ENCODE measurements at regions not wholly inside any gene's neighbourhood (a gene's known extent, or its start where the extent isn't known, plus 50 kb on each side); places are given as distances from the start of the nearest gene placed in this dataset.

DNA sequence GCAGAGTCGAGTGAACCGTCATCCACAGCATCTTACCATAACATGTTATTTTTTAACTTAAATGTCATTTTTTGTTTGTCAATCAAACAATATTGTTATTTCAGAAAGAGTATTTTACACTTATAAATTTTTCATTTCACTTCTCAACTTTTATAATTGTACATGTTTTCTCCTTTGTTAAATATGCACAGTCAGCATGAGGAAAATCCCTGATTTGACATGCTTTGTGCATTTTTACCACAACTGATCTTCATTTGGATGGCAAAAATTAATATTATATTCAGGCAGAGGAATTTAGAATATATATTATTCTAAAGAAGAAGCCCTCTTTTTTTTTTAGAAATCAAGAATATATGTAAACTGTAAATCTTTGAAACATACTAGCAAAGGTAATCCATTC, 958.0 kb upstream of the PCDH7 start:
- ChIA-PET CTCF (no interaction called here), POLR2A (no interaction called here)
- H3K9me3 ChIP-seq (ENCODE audit: control insufficient read depth, insufficient read depth, low read depth, low read length) = no peaks in the 10 kb centered on the region
- no peak for TF ChIP-seq ZNF398 (tag by site-specific recombination; IDR thresholded peaks at IDR 0.05)
- TF ChIP-seq ZNF571 (tag by site-specific recombination; IDR thresholded peaks at IDR 0.05) = no peak
- TF ChIP-seq KLF16 (tag by site-specific recombination; IDR thresholded peaks at IDR 0.05) = no peak
- no peak for TF ChIP-seq ZNF423 (tag by site-specific recombination; IDR thresholded peaks at IDR 0.05)
- no peak for TF ChIP-seq GLIS2 (tag by site-specific recombination; IDR thresholded peaks at IDR 0.05)
- TF ChIP-seq ZNF138 (tag by site-specific recombination; IDR thresholded peaks at IDR 0.05; ENCODE audit: borderline replicate concordance) = no peak
- TF ChIP-seq YY1 (tag by site-specific recombination; IDR thresholded peaks at IDR 0.05) = no peak
- TF ChIP-seq, protein P1, sequence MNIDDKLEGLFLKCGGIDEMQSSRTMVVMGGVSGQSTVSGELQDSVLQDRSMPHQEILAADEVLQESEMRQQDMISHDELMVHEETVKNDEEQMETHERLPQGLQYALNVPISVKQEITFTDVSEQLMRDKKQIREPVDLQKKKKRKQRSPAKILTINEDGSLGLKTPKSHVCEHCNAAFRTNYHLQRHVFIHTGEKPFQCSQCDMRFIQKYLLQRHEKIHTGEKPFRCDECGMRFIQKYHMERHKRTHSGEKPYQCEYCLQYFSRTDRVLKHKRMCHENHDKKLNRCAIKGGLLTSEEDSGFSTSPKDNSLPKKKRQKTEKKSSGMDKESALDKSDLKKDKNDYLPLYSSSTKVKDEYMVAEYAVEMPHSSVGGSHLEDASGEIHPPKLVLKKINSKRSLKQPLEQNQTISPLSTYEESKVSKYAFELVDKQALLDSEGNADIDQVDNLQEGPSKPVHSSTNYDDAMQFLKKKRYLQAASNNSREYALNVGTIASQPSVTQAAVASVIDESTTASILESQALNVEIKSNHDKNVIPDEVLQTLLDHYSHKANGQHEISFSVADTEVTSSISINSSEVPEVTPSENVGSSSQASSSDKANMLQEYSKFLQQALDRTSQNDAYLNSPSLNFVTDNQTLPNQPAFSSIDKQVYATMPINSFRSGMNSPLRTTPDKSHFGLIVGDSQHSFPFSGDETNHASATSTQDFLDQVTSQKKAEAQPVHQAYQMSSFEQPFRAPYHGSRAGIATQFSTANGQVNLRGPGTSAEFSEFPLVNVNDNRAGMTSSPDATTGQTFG (tag by site-specific recombination; IDR thresholded peaks at IDR 0.05; ENCODE audit: borderline replicate concordance) = no peak
- no peak for TF ChIP-seq ZBTB6 (tag by site-specific recombination; IDR thresholded peaks at IDR 0.05)
- TF ChIP-seq ZNF530 (tag by site-specific recombination; IDR thresholded peaks at IDR 0.05; ENCODE audit: low read depth) = no peak
- TF ChIP-seq TSHZ1 (tag by site-specific recombination; IDR thresholded peaks at IDR 0.05; ENCODE audit: borderline replicate concordance) = no peak
- TF ChIP-seq, protein P2, sequence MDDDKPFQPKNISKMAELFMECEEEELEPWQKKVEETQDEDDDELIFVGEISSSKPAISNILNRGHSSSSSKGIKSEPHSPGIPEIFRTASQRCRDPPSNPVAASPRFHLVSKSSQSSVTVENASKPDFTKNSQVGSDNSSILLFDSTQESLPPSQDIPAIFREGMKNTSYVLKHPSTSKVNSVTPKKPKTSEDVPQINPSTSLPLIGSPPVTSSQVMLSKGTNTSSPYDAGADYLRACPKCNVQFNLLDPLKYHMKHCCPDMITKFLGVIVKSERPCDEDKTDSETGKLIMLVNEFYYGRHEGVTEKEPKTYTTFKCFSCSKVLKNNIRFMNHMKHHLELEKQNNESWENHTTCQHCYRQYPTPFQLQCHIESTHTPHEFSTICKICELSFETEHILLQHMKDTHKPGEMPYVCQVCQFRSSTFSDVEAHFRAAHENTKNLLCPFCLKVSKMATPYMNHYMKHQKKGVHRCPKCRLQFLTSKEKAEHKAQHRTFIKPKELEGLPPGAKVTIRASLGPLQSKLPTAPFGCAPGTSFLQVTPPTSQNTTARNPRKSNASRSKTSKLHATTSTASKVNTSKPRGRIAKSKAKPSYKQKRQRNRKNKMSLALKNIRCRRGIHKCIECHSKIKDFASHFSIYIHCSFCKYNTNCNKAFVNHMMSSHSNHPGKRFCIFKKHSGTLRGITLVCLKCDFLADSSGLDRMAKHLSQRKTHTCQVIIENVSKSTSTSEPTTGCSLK (tag by site-specific recombination; IDR thresholded peaks at IDR 0.05) = no peak
- TF ChIP-seq GLIS1 (tag by site-specific recombination; IDR thresholded peaks at IDR 0.05) = no peak
- no peak for TF ChIP-seq SETDB1 (IDR thresholded peaks at IDR 0.05; ENCODE audit: insufficient read length, low read length)
- TF ChIP-seq ZNF146 (tag by site-specific recombination; IDR thresholded peaks at IDR 0.05) = no peak
- no peak for TF ChIP-seq ZEB2 (tag by site-specific recombination; IDR thresholded peaks at IDR 0.05)
- no peak for TF ChIP-seq ZNF660 (tag by site-specific recombination; IDR thresholded peaks at IDR 0.05)
- no peaks in the 10 kb centered on the region for H3K4me1 ChIP-seq (ENCODE audit: control insufficient read depth, insufficient read depth, low read length)
- no peak overlapping the region for H3K27ac ChIP-seq (ENCODE audit: extremely low read depth, low read depth, low read length)
- H3K4me3 ChIP-seq (ENCODE audit: low read depth, low read length) = no peak overlapping the region
- H3K36me3 ChIP-seq (ENCODE audit: control insufficient read depth in 2 of 2, insufficient read depth in 1 of 2, low read length in 2 of 2) = no peaks in the 10 kb centered on the region
